Esophagus squamous epithelium (tissue), 5 donors: ENCODE measurements at regions not wholly inside any gene's neighbourhood (a gene's known extent, or its start where the extent isn't known, plus 50 kb on each side); places are given as distances from the start of the nearest gene placed in this dataset.

Experiments used
- DNase-seq: peaks from one replicate; lab custom pipeline; 2025; lab: John Stamatoyannopoulos, UW
- H3K27ac ChIP-seq, 4 donors: fragments of 200-600 bp; sonication (generic); one replicate each; pipeline ENCODE4 v1.5.1; 2016 to 2019; ENCODE audit warnings: mild to moderate bottlenecking in 1 of 4
- H3K27me3 ChIP-seq, 4 donors: fragments of 200-600 bp; sonication (generic); 1 replicate in 3 of 4; 2 replicates in 1 of 4; pipeline versions ENCODE4 v1.5.1 to v1.6.0; 2017 to 2021; ENCODE audit warnings: antibody characterized with exemption in 1 of 4
- H3K36me3 ChIP-seq, 3 donors: fragments of 200-600 bp; sonication (generic); one replicate each; pipeline ENCODE4 v1.5.1; 2016 to 2019
- H3K4me1 ChIP-seq, 3 donors: fragments of 200-600 bp; sonication (generic); one replicate each; pipeline ENCODE4 v1.5.1; 2017 to 2019
- H3K4me3 ChIP-seq, 4 donors: fragments of 200-600 bp; sonication (generic); 1 replicate in 3 of 4; 2 replicates in 1 of 4; pipeline ENCODE4 v1.5.1; 2016 to 2019; ENCODE audit warnings: mild to moderate bottlenecking in 2 of 4, moderate library complexity in 1 of 4
- H3K9me3 ChIP-seq, 3 donors: fragments of 200-600 bp; sonication (generic); one replicate each; pipeline ENCODE4 v1.5.1; 2016 to 2019
- POLR2A ChIP-seq, 4 donors: fragments of 450-650 bp; IDR thresholded peaks; one replicate each; pipeline ENCODE4 v1.6.1; 2017; ENCODE audit warnings: antibody characterized with exemption in 4 of 4, mild to moderate bottlenecking in 4 of 4, moderate library complexity in 3 of 4
- WGBS, 2 donors: methylation state at CpG; one replicate each; pipeline ENCODE4 v1.1.5; 2018; 5-methylcytosine and 5-hydroxymethylcytosine counted together
- intact Hi-C: fragments of 100-400 bp; cut with DNase I; formaldehyde crosslinking; loops from one replicate; pipeline ENCODE4 v1.15.0; 2022
- TF ChIP-seq, protein P1 (sequence below), 6 experiments: fragments of 450-650 bp in 4 of 6; fragments of 200-600 bp in 2 of 6; sonication (generic) in 2 of 6; IDR thresholded peaks; one replicate each; pipeline ENCODE4 v1.5.1; 2016 to 2019; ENCODE audit warnings: antibody characterized with exemption in 6 of 6, mild to moderate bottlenecking in 4 of 6, moderate library complexity in 4 of 6
- donor health status: DM: yes; HTN: yes; CAD: no.

DNA sequence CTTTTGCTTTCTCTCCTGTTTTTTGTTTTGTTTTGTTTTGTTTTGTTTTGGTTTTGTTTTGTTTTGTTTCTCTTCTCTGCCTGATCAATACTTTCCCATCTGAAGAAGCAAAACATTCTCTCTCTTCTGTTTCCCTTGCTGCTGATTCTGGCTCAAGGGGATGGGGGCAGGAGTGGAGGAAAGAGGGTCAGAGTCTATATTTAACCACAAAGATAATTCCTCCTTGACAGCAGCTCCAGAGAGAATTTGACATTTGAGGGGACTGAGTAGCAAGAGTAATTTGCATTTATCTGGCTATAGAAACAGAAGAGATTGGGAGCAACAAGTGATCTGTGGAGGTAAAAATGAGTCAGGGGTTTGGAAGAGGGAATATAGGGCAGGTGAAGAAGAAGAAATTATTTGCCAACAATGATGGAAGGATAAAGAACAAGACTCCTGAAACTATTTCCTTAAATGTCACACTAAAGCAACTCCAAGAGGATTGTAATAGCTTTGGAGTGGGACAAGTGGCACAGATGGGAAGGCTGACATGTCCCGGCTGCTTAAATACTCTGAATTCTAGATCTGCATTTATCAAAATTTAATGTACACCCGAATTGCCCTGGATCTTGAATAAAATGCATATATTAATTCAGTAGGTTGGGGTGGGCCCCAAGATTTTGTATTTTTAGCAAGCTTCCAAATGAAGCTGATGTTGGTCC, 349.3 kb upstream of the PLXNA2 start:
- Histone ChIP-seq H3K27me3 (peaks cover 0 to 18% (median 0%) of the 10 kb centered on the region in 4 donors), H3K4me3 (no peak overlapping the region), H3K4me1 (no peaks in the 10 kb centered on the region), H3K36me3 (no peaks in the 10 kb centered on the region), H3K27ac (no peak overlapping the region), H3K9me3 (no peaks in the 10 kb centered on the region)
- 64 to 74% methylated on average over 2 of the region's 2 CpGs for WGBS, 2 donors
- TF ChIP-seq POLR2A (IDR thresholded peaks at IDR 0.05) = no peak
- TF ChIP-seq, protein P1, sequence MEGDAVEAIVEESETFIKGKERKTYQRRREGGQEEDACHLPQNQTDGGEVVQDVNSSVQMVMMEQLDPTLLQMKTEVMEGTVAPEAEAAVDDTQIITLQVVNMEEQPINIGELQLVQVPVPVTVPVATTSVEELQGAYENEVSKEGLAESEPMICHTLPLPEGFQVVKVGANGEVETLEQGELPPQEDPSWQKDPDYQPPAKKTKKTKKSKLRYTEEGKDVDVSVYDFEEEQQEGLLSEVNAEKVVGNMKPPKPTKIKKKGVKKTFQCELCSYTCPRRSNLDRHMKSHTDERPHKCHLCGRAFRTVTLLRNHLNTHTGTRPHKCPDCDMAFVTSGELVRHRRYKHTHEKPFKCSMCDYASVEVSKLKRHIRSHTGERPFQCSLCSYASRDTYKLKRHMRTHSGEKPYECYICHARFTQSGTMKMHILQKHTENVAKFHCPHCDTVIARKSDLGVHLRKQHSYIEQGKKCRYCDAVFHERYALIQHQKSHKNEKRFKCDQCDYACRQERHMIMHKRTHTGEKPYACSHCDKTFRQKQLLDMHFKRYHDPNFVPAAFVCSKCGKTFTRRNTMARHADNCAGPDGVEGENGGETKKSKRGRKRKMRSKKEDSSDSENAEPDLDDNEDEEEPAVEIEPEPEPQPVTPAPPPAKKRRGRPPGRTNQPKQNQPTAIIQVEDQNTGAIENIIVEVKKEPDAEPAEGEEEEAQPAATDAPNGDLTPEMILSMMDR (IDR thresholded peaks at IDR 0.05) = no peak
- intact Hi-C loops = no loop called here
- DNase-seq = no peak

DNA sequence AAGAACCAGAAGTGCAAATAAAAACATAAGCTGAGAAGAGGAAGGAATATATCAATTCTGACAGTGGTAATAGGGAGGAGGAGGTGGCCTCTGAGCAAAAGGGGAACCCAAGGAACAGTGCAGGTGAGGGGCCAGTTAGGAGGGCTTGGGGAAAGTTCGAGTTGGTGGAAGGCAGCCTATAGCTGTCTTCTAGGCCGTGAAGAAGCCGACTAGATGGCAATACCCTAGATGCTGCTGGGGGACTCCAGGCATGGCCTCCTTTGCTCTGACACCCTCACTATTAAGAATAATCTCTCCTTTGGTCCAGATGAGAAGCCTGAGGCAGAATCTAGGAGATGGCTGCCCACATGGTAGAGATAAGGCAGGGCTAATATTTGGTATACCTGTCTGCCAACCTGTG, 351.1 kb upstream of the PLXNA2 start:
- Histone ChIP-seq H3K27me3 (peaks cover 0 to 26% (median 0%) of the 10 kb centered on the region in 4 donors), H3K4me3 (no peak overlapping the region), H3K4me1 (no peaks in the 10 kb centered on the region), H3K36me3 (no peaks in the 10 kb centered on the region), H3K27ac (no peak overlapping the region), H3K9me3 (no peaks in the 10 kb centered on the region)
- no peak for DNase-seq
- intact Hi-C loops = no loop called here
- TF ChIP-seq, protein P1 (IDR thresholded peaks at IDR 0.05) = no peak
- no peak for TF ChIP-seq POLR2A (IDR thresholded peaks at IDR 0.05)
- 70 to 83% methylated on average over 3 of the region's 3 CpGs for WGBS, 2 donors

DNA sequence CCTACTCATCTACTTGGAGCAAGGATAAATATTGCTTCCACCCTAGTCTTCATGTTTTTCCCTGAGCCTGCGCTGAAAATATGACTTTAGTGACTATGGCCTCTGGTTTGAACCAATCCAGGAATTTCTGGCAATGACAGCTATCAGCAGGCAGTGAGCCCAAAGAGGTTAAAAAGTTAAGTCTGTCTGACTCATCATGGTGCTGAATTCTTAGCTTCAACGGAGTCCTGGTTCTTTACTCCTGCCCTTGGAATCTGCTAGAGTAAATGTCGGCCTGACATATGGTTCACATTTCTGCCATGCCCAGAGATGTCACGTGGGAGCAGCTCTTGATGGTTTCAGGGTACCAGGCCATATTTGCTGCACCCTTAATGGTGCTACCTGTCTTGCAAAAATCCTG, 351.6 kb upstream of the PLXNA2 start:
- DNase-seq = no peak
- H3K27ac ChIP-seq = no peak overlapping the region
- TF ChIP-seq, protein P1 (IDR thresholded peaks at IDR 0.05) = no peak
- no peak for TF ChIP-seq POLR2A (IDR thresholded peaks at IDR 0.05)
- no peak overlapping the region for H3K4me3 ChIP-seq
- WGBS, 2 donors = 50 to 53% methylated on average over 4 of the region's 4 CpGs
- H3K9me3 ChIP-seq = no peaks in the 10 kb centered on the region
- intact Hi-C loops = no loop called here
- H3K36me3 ChIP-seq = no peaks in the 10 kb centered on the region
- peaks cover 0 to 28% (median 0%) of the 10 kb centered on the region in 4 donors for H3K27me3 ChIP-seq
- H3K4me1 ChIP-seq = no peaks in the 10 kb centered on the region

DNA sequence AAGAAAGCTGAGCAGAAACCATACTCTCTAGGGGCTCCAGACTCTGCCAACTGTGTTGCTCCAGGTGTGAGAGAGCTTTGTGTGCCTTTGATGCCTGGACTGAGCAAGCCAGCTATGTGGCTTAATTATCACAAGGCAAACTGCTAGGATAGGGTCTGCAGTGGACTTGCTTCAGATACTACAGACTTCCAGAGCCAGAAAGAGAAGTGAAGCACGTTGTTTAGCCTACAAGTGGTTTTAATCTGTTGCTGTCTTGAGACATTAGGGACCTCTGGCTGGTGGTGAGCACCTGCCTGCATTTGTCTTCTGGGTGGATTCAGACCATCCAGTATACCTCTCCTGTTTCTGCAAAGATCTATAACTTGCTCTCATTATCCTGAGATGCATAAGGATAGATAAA, 353.4 kb upstream of the PLXNA2 start:
- no peak for DNase-seq
- TF ChIP-seq, protein P1 (IDR thresholded peaks at IDR 0.05) = no peak
- no peak for TF ChIP-seq POLR2A (IDR thresholded peaks at IDR 0.05)
- H3K27ac ChIP-seq = no peak overlapping the region
- intact Hi-C loops = no loop called here
- WGBS, 2 donors = 17 to 40% methylated on average over 1 of the region's 1 CpG
- no peaks in the 10 kb centered on the region for H3K36me3 ChIP-seq
- no peaks in the 10 kb centered on the region for H3K4me1 ChIP-seq
- peaks cover 0 to 29% (median 0%) of the 10 kb centered on the region in 4 donors for H3K27me3 ChIP-seq
- no peak overlapping the region for H3K4me3 ChIP-seq
- no peaks in the 10 kb centered on the region for H3K9me3 ChIP-seq

DNA sequence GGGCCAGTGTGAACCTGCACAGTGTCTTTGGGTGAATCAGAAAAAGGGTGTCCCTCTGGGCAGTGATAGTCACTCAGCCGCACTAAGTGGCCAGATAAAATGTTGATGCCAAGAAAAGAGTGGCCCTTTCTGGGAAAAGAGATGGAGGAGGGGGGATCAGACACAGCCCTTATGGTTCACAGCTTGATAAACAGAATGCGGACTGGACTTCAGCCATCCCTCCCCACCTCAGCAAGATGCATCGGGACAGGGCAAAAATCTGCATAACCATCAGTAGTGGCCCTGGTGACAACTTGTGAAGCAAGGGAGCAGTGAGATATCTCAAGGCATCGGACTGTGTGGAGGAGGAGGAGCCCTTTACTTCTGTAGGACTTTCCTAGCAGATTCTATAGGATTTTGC, 353.8 kb upstream of the PLXNA2 start:
- H3K27ac ChIP-seq = no peak overlapping the region
- intact Hi-C loops = no loop called here
- TF ChIP-seq, protein P1 (IDR thresholded peaks at IDR 0.05) = no peak
- TF ChIP-seq POLR2A (IDR thresholded peaks at IDR 0.05) = no peak
- no peaks in the 10 kb centered on the region for H3K9me3 ChIP-seq
- H3K4me1 ChIP-seq = no peaks in the 10 kb centered on the region
- H3K27me3 ChIP-seq = peaks cover 0 to 26% (median 0%) of the 10 kb centered on the region in 4 donors
- no peaks in the 10 kb centered on the region for H3K36me3 ChIP-seq
- no peak overlapping the region for H3K4me3 ChIP-seq
- WGBS, 2 donors = 83 to 90% methylated on average over 4 of the region's 4 CpGs
- DNase-seq = no peak
